NCI-H524 treated with DMSO at 0.1 percent for 48 hours (cell line): ENCODE measurements at regions not wholly inside any gene's neighbourhood (a gene's known extent, or its start where the extent isn't known, plus 50 kb on each side); places are given as distances from the start of the nearest gene placed in this dataset.
"Not testable (repeated sequence)": the region's sequence is repeated elsewhere in the genome, so short reads cannot be mapped to it uniquely, and the experiment has no call there.

Source experiments
- DNase-seq: peaks from one replicate; lab custom pipeline; 2025; lab: John Stamatoyannopoulos, UW

DNA sequence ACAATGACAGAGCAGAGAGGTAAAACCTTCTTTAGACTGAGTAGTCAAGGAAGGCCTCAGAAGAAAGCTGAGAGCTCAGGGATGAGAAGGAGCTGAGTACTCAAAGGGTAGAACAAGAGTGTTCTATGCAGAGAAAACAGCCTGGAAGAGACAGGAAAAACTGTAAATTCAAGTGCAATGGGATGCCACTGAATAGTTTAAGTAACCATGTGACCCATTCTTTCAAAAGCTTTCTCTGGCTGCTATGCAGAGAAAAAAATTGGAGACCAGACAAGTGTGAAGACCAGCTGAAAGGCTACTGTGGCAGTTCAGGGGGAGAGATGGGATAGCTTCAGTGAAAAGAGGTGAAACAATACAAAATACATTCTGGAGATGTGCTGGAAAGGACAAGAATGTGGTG lies 61.3 kb upstream of the RNF38 start:
- DNase-seq: no peak

DNA sequence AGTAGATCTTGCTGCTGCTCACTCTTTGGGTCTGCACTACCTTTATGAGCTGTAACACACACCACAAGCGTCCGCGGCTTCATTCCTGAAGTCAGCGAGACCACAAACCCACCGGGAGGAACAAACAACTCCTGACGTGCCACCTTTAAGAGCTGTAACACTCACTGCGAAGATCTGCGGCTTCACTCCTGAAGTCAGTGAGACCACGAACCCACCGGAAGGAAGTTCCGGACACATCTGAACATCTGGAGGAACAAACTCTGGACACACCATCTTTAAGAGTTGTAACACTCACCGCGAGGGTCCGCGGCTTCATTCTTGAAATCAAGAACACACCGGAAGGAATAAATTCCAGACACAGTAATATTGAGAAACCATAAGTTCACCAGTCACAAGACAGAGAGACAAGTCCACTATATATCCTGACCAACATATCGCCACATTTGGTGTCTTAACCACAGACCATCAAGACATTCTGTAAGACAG lies 58.4 kb upstream of the RNF38 start:
- not testable (repeated sequence) for DNase-seq

DNA sequence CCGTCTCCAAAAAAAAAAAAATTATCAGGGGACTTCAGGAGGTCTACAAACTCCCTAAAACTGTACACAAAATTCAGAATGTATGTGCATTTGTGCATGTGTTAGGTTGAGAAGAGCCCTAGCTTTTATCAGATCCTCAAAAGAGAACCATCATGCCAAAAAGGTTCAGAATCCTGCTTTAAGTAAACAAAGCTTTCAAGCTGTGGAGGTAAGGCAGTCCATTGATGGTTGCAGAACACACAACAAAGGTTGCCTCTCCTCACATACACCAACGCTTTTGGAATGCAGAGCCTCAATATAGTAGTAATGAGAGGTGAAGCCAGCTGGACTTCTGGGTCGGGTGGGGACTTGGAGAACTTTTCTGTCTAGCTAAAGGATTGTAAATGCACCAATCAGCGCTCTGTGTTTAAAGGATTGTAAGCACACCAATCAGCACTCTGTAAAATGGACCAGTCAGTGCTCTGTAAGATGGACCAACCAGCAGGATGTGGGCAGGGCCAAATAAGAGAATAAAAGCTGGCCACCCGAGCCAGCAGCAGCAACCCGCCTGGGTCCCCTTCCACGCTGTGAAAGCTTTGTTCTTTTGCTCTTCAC lies 57.9 kb upstream of the RNF38 start:
- DNase-seq: no peak

DNA sequence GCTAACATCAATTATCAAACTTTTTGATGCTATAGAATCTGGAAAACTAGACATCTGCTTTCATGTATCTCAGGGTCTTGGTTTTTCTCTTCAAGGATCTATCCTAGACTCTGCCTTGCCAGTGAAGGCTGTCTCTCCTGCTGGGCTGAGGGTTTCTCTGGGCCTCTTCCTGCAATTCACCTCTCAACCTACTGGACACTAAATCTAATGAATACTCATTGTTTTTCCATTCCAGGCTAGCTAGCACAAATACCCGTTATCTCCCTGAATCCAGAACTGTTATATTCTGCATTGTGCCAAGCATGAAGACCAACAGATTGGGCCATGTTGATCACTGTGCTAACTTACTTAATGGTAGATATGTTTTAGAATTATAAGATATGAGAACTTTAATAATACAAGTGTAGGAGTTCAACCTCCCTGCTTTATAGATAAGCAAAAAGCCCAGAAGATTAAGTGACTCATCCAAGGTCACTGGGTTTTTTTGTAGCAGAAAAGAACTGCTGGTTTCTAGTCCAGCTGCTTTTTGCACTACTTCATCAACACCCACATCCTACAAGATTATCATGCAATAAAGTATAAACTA lies 56.5 kb upstream of the RNF38 start:
- DNase-seq: no peak

DNA sequence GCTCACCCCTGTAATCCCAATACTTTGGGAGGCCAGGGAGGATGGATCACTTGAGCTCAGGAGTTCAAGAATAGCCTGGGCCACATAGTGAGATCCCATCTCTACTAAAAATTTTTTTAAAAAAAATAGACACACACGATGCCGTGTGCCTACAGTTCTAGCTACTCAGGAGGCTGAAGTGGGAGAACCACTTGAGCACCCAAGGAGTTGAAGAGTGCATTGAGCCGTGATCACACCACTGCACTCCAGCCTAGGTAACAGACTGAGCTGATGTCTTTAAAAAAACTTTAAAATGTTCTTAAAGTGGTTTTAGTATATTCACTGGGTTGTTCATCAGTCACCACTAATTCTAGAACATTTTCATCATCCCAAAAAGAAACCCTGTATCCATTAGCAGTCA lies 51.9 kb upstream of the RNF38 start:
- no peak for DNase-seq

DNA sequence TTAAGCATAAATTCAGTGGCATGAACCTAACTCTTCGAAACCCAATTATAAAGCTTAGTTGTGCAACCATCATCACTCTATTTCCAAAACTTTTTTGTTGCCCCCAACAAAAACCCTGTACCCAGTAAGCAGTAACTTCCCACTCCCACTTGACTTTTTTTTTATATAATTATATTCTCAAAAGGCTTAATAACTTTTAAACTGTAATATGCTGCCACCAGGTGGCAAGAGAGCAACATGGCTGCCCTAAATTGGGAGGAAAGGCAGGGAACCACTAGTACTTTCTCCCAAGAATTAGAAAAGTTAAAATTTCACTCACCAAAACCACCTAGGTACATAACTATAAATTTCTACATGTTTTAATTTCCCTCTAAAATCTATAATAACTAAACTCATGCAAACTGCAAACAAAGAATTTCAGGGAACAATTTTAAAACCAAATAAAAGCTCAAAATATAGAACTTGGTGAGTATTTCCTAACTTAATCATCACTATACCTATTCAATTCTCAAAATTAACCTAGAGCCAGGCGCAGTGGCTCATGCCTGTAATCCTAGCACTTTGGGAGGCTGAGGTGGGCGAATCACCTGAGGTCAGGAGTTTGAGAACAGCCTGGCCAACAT lies 50.2 kb upstream of the RNF38 start:
- no peak for DNase-seq
